K562 (cell line): ENCODE measurements at regions not wholly inside any gene's neighbourhood (a gene's known extent, or its start where the extent isn't known, plus 50 kb on each side); places are given as distances from the start of the nearest gene placed in this dataset.

Source experiments
- CEBPB ChIP-seq: fragments of 450-650 bp; IDR thresholded peaks from 2 replicates; pipeline ENCODE4 v1.6.1; 2016; ENCODE audit warnings: missing genetic modification characterization, missing compliant biosample characterization
- CEBPG ChIP-seq, 3 experiments: fragments of 200-800 bp in 1 of 3; sonication (Bioruptor generic) in 1 of 3; sonication (generic) in 1 of 3; formaldehyde crosslinking in 1 of 3; IDR thresholded peaks in 2 of 3; conservative IDR thresholded peaks in 1 of 3; 2 replicates each; pipeline versions ENCODE4 v1.6.1 to v1.8.0; 2016 to 2022; ENCODE audit warnings: missing compliant biosample characterization in 2 of 3, missing genetic modification characterization in 2 of 3, mild to moderate bottlenecking in 1 of 3, missing genetic modification reagents in 1 of 3
- DPF2 ChIP-seq: fragments of 450-650 bp; IDR thresholded peaks from 2 replicates; pipeline ENCODE4 v1.6.1; 2016
- THRAP3 ChIP-seq: fragments of 450-650 bp; IDR thresholded peaks from 2 replicates; pipeline ENCODE4 v1.6.1; 2016; ENCODE audit warnings: mild to moderate bottlenecking, inconsistent platforms, borderline replicate concordance
- TRIM24 ChIP-seq, 2 experiments: fragments of 450-650 bp; IDR thresholded peaks; 2 replicates each; pipeline ENCODE4 v1.6.1; 2016
- ZNF143 ChIP-seq: sonication (generic); formaldehyde crosslinking; IDR thresholded peaks from 2 replicates; pipeline ENCODE4 v1.9.0; 2022; ENCODE audit warnings: mild to moderate bottlenecking, missing genetic modification reagents
- ZNF24 ChIP-seq: fragments of 450-650 bp; IDR thresholded peaks from 2 replicates; pipeline ENCODE4 v1.6.1; 2016
- ZNF76 ChIP-seq: fragments of 250-450 bp; sonication (Bioruptor Pico); IDR thresholded peaks from 2 replicates; pipeline ENCODE4 v1.4.0; 2020; ENCODE audit warnings: mild to moderate bottlenecking, moderate library complexity, borderline replicate concordance
- TF ChIP-seq, protein P1 (sequence below), 2 experiments: fragments of 200-800 bp in 1 of 2; sonication (Bioruptor generic) in 1 of 2; sonication (generic) in 1 of 2; formaldehyde crosslinking in 1 of 2; IDR thresholded peaks in 1 of 2; conservative IDR thresholded peaks in 1 of 2; 2 replicates each; pipeline versions ENCODE4 v1.5.0 to v1.6.1; 2016 to 2020; ENCODE audit warnings: missing compliant biosample characterization in 1 of 2, missing genetic modification characterization in 1 of 2, missing genetic modification reagents in 1 of 2
- TF ChIP-seq, protein P2 (sequence below): sonication (generic); formaldehyde crosslinking; IDR thresholded peaks from 2 replicates; pipeline ENCODE4 v1.8.1; 2023; ENCODE audit warnings: mild to moderate bottlenecking, missing genetic modification reagents
- TF ChIP-seq, protein P3 (sequence below), 2 experiments: fragments of 450-650 bp in 1 of 2; sonication (generic) in 1 of 2; formaldehyde crosslinking in 1 of 2; IDR thresholded peaks in 1 of 2; conservative IDR thresholded peaks in 1 of 2; 2 replicates each; pipeline versions ENCODE4 v1.6.1 to v1.8.1; 2016 to 2023; ENCODE audit warnings: mild to moderate bottlenecking in 2 of 2, moderate library complexity in 2 of 2, inconsistent platforms in 1 of 2, missing genetic modification reagents in 1 of 2

DNA sequence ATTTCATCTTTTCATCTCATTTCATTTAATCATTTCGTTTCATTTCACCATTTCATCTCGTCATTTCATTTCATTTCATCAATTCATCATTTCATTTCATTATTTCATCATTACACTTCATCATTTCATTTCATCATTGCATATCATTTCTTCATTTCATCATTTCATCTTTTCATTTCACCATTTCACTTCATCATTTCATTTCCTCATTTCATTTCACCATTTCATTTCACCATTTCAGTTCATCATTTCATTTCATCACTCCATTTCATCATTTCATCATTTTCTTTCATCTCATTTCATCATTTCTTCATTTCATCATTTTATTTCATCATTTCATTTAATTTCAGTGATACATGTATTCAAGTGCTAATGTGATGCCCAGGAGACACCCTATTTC, 127.1 kb downstream of the ANKRD30BL start (continued):
- TF ChIP-seq, protein P1, sequence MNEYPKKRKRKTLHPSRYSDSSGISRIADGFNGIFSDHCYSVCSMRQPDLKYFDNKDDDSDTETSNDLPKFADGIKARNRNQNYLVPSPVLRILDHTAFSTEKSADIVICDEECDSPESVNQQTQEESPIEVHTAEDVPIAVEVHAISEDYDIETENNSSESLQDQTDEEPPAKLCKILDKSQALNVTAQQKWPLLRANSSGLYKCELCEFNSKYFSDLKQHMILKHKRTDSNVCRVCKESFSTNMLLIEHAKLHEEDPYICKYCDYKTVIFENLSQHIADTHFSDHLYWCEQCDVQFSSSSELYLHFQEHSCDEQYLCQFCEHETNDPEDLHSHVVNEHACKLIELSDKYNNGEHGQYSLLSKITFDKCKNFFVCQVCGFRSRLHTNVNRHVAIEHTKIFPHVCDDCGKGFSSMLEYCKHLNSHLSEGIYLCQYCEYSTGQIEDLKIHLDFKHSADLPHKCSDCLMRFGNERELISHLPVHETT (CRISPR knock-in tag; conservative IDR thresholded peaks at IDR 0.05 in 1 of 2, IDR thresholded peaks at IDR 0.05 in 1 of 2): no peak
- TF ChIP-seq, protein P2, sequence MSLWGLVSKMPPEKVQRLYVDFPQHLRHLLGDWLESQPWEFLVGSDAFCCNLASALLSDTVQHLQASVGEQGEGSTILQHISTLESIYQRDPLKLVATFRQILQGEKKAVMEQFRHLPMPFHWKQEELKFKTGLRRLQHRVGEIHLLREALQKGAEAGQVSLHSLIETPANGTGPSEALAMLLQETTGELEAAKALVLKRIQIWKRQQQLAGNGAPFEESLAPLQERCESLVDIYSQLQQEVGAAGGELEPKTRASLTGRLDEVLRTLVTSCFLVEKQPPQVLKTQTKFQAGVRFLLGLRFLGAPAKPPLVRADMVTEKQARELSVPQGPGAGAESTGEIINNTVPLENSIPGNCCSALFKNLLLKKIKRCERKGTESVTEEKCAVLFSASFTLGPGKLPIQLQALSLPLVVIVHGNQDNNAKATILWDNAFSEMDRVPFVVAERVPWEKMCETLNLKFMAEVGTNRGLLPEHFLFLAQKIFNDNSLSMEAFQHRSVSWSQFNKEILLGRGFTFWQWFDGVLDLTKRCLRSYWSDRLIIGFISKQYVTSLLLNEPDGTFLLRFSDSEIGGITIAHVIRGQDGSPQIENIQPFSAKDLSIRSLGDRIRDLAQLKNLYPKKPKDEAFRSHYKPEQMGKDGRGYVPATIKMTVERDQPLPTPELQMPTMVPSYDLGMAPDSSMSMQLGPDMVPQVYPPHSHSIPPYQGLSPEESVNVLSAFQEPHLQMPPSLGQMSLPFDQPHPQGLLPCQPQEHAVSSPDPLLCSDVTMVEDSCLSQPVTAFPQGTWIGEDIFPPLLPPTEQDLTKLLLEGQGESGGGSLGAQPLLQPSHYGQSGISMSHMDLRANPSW (CRISPR knock-in tag): no peak
- TF ChIP-seq, protein P3, sequence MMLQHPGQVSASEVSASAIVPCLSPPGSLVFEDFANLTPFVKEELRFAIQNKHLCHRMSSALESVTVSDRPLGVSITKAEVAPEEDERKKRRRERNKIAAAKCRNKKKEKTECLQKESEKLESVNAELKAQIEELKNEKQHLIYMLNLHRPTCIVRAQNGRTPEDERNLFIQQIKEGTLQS (IDR thresholded peaks at IDR 0.05): peak; percentile 72
- TF ChIP-seq, protein P3 (CRISPR knock-in tag; conservative IDR thresholded peaks at IDR 0.05): no peak
- no peak for TF ChIP-seq ZNF143 (CRISPR knock-in tag)
- TF ChIP-seq CEBPB (tag): peak; percentile 79
- TF ChIP-seq THRAP3: no peak
- TF ChIP-seq DPF2: no peak
- TF ChIP-seq TRIM24 (IDR thresholded peaks at IDR 0.05): peak; percentile 98 to 100
- no peak for TF ChIP-seq ZNF76 (CRISPR knock-in tag)
- TF ChIP-seq ZNF24: peak; percentile 96
- no peak for TF ChIP-seq CEBPG (CRISPR knock-in tag; IDR thresholded peaks at IDR 0.05)
- TF ChIP-seq CEBPG (tag; conservative IDR thresholded peaks at IDR 0.05 in 1 of 2, IDR thresholded peaks at IDR 0.05 in 1 of 2): peak in 1 of 2 experiments; percentile 75; a peak in 2 of 4 replicates
- TF ChIP-seq, all 486 proteins: peak for 6
